Retinal pigment epithelial cell (primary cell): ENCODE measurements at regions not wholly inside any gene's neighbourhood (a gene's known extent, or its start where the extent isn't known, plus 50 kb on each side); places are given as distances from the start of the nearest gene placed in this dataset.
"Not testable (repeated sequence)": the region's sequence is repeated elsewhere in the genome, so short reads cannot be mapped to it uniquely, and the experiment has no call there.

Experiments used
- DNase-seq: peaks from one replicate; pipeline ENCODE4 v3.0.0-alpha.2; 2010; ENCODE audit warnings: low read depth
- H3K4me3 ChIP-seq: 2 replicates; pipeline ENCODE4 v1.5.1; 2011; ENCODE audit warnings: mild to moderate bottlenecking, low read length, control low read depth, moderate library complexity
- TF ChIP-seq, protein P1 (sequence below): conservative IDR thresholded peaks from 2 replicates; pipeline ENCODE4 v1.5.1; 2011; ENCODE audit warnings: low read depth, low read length, control low read depth, inconsistent platforms

GRCh38 chr4:131603705-131604104, 1545.4 kb upstream of the PCDH10 start:
- no peak for DNase-seq
- TF ChIP-seq, protein P1, sequence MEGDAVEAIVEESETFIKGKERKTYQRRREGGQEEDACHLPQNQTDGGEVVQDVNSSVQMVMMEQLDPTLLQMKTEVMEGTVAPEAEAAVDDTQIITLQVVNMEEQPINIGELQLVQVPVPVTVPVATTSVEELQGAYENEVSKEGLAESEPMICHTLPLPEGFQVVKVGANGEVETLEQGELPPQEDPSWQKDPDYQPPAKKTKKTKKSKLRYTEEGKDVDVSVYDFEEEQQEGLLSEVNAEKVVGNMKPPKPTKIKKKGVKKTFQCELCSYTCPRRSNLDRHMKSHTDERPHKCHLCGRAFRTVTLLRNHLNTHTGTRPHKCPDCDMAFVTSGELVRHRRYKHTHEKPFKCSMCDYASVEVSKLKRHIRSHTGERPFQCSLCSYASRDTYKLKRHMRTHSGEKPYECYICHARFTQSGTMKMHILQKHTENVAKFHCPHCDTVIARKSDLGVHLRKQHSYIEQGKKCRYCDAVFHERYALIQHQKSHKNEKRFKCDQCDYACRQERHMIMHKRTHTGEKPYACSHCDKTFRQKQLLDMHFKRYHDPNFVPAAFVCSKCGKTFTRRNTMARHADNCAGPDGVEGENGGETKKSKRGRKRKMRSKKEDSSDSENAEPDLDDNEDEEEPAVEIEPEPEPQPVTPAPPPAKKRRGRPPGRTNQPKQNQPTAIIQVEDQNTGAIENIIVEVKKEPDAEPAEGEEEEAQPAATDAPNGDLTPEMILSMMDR: no peak
- H3K4me3 ChIP-seq: no peak overlapping the region

DNA sequence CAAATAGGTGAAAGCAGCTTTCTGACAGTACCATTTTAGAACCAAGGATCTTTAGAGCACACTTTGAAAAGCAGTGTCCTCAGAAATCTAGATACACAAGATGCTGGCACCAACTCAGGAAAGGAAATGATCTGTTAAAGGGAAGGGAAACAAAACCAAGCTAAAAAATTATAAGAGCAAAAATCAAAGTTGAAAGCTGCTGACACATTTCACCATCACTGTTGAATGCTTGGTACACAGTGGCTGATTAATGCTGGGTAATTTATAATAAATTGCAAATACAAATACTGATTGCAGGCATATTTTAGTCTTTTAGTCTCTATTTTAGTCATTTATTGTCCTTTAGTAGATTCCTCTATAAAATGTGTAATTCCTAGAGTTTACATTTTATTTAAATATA, 1540.1 kb upstream of the PCDH10 start:
- TF ChIP-seq, protein P1: no peak
- no peak overlapping the region for H3K4me3 ChIP-seq
- DNase-seq: no peak

DNA sequence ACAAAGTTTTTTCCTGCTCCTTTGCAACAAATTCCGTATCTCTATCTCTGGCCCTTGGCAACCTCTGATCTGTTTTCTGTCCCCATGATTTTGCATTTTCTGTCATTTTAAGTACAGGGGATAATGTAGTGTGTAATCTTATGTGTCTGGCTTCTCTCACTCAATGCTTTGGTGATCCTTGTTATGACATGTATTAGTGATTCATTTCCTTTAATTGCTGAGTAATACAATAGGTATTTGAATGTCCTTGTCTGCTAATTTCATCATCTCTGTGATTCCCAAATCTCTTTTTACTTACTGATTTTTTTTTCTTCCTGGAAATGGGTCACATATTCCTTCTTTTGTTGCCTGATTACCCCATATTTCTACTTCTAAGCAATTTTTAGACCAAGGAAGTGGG, 1538.6 kb upstream of the PCDH10 start:
- not testable (repeated sequence) for H3K4me3 ChIP-seq
- peak; percentile 43 for DNase-seq

- TF ChIP-seq, protein P1: no peak
- DNase-seq: no peak
- no peak overlapping the region for H3K4me3 ChIP-seq
Observed at GRCh38 chr4:131613086-131613823, 1535.8 kb upstream of the PCDH10 start.

DNA sequence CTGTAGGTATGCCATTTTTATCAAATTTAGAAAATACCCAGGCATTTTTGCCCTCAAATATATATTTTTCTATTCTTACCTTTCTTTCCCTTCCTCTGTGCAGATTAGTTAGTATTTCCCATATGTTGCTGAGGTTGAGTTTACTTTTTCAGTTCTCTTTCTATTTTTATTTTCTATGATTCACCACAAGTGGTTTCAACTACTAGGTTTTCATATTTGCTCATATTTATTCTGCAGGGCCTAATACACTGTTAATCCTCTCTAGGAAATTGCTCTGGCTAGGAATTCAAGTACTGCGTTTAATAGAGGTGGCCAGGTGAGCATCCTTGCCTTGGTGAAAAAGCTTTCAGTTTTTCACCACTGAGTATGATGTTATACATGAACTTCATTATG, 1535.3 kb upstream of the PCDH10 start:
- DNase-seq: no peak
- TF ChIP-seq, protein P1: no peak
- no peak overlapping the region for H3K4me3 ChIP-seq

DNA sequence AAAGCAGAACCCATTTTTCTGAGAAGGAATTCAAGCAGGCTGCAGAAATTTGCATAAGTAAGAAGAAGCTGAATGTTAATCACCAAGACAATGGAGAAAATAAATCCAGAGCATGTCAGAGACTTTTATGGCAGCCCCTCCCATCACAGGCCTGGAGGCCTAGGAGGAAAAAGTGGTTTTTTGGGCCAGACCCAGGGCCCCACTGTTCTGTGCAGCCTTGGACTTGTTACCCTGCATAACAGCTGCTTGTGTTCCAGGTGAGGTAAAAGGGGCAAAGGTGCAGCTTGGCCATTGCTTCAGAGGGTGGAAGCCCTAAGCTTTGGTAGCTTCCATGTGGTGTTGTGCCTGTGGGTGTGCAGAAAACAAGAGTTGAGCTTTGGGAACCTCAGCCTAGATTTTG, 1516.2 kb upstream of the PCDH10 start:
- TF ChIP-seq, protein P1: no peak
- H3K4me3 ChIP-seq: no peak overlapping the region
- DNase-seq: no peak

DNA sequence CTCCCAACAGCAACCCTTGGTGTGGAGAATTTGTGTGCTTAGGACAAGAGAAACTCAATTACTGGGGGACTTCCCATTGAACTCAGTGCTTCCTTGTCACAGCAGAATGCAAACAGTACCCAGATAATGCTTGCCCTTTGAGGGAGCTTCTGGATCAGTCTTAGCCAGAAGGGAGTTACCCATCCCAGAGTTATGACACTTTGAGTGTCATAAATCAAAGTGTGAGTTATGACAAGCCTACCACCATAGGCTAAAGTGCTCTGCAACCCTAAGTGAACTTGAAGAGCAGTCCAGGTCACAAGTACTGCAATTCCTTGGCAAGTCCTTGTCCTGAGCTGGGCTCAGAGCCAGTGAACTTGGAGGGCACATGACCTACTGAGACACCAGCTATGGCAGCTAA, 1513.9 kb upstream of the PCDH10 start:
- no peak for DNase-seq
- TF ChIP-seq, protein P1: no peak
- no peak overlapping the region for H3K4me3 ChIP-seq
